SK-N-SH (cell line): ENCODE measurements at regions not wholly inside any gene's neighbourhood (a gene's known extent, or its start where the extent isn't known, plus 50 kb on each side); places are given as distances from the start of the nearest gene placed in this dataset.

Experiments used
- EP300 ChIP-seq, 2 experiments: IDR thresholded peaks; 2 replicates each; pipeline versions ENCODE4 v1.4.0 to v1.6.1; 2012; ENCODE audit warnings: borderline replicate concordance in 1 of 2, low read depth in 1 of 2, low read length in 1 of 2
- EZH2phosphoT487 ChIP-seq: fragments of 200-600 bp; sonication (generic); IDR thresholded peaks from 2 replicates; pipeline ENCODE4 v1.6.1; 2017; ENCODE audit warnings: low read depth, mixed run types, mild to moderate bottlenecking, antibody characterized with exemption, moderate library complexity, borderline replicate concordance
- JUND ChIP-seq: IDR thresholded peaks from 2 replicates; pipeline ENCODE4 v1.4.0; 2012
- SIN3A ChIP-seq: IDR thresholded peaks from 2 replicates; pipeline ENCODE4 v1.6.1; 2012; ENCODE audit warnings: low read depth, mild to moderate bottlenecking, low read length, moderate library complexity, borderline replicate concordance
- SMC3 ChIP-seq: IDR thresholded peaks from 2 replicates; pipeline ENCODE4 v1.6.1; 2012; ENCODE audit warnings: low read depth, low read length, improper control_type of control experiment
- TCF12 ChIP-seq: IDR thresholded peaks from 2 replicates; pipeline ENCODE4 v1.4.0; 2012
- TF ChIP-seq, protein P1 (sequence below): IDR thresholded peaks from 2 replicates; pipeline ENCODE4 v1.4.0; 2012; ENCODE audit warnings: low read depth, borderline replicate concordance
- TF ChIP-seq, protein P2 (sequence below): fragments of 200-600 bp; sonication (generic); IDR thresholded peaks from 2 replicates; pipeline ENCODE4 v1.6.1; 2017; ENCODE audit warnings: antibody characterized with exemption, mild to moderate bottlenecking, moderate library complexity
- TF ChIP-seq, protein P3 (sequence below): IDR thresholded peaks from 2 replicates; pipeline ENCODE4 v1.4.0; 2012; ENCODE audit warnings: low read depth, borderline replicate concordance
- TF ChIP-seq, protein P4 (sequence below): IDR thresholded peaks from 2 replicates; pipeline ENCODE4 v1.6.1; 2012; ENCODE audit warnings: mild to moderate bottlenecking, low read depth, low read length, moderate library complexity

DNA sequence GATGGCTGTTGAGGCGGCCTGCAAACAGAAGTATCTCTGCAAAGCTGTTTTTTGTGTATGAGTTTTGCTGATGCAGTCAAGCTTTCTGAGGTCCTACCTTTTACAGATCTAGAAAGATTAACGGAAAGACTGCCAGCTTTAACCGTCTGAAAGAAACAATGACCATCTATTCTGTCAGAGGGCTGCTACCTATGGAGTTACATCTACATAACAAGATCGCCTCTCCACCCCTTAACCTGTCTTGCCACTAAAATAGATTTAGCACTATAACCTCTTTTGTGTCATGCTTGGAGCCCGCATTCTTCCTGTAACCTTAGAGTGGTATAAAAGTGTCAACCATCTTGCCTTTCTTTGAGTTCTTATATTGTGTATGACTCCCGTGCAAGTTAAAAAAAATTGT, 291.2 kb downstream of the POM121L12 start:
- TF ChIP-seq, protein P1, sequence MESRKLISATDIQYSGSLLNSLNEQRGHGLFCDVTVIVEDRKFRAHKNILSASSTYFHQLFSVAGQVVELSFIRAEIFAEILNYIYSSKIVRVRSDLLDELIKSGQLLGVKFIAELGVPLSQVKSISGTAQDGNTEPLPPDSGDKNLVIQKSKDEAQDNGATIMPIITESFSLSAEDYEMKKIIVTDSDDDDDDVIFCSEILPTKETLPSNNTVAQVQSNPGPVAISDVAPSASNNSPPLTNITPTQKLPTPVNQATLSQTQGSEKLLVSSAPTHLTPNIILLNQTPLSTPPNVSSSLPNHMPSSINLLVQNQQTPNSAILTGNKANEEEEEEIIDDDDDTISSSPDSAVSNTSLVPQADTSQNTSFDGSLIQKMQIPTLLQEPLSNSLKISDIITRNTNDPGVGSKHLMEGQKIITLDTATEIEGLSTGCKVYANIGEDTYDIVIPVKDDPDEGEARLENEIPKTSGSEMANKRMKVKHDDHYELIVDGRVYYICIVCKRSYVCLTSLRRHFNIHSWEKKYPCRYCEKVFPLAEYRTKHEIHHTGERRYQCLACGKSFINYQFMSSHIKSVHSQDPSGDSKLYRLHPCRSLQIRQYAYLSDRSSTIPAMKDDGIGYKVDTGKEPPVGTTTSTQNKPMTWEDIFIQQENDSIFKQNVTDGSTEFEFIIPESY: no peak
- TF ChIP-seq JUND (no peak), EP300 (IDR thresholded peaks at IDR 0.05; ENCODE audit: borderline replicate concordance in 1 of 2, low read depth in 1 of 2, low read length in 1 of 2) (no peak), SIN3A (no peak), TCF12 (no peak), EZH2phosphoT487 (no peak), SMC3 (no peak)
- TF ChIP-seq, protein P2, sequence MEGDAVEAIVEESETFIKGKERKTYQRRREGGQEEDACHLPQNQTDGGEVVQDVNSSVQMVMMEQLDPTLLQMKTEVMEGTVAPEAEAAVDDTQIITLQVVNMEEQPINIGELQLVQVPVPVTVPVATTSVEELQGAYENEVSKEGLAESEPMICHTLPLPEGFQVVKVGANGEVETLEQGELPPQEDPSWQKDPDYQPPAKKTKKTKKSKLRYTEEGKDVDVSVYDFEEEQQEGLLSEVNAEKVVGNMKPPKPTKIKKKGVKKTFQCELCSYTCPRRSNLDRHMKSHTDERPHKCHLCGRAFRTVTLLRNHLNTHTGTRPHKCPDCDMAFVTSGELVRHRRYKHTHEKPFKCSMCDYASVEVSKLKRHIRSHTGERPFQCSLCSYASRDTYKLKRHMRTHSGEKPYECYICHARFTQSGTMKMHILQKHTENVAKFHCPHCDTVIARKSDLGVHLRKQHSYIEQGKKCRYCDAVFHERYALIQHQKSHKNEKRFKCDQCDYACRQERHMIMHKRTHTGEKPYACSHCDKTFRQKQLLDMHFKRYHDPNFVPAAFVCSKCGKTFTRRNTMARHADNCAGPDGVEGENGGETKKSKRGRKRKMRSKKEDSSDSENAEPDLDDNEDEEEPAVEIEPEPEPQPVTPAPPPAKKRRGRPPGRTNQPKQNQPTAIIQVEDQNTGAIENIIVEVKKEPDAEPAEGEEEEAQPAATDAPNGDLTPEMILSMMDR: no peak
- TF ChIP-seq, protein P3, sequence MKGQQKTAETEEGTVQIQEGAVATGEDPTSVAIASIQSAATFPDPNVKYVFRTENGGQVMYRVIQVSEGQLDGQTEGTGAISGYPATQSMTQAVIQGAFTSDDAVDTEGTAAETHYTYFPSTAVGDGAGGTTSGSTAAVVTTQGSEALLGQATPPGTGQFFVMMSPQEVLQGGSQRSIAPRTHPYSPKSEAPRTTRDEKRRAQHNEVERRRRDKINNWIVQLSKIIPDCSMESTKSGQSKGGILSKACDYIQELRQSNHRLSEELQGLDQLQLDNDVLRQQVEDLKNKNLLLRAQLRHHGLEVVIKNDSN: no peak
- TF ChIP-seq, protein P4, sequence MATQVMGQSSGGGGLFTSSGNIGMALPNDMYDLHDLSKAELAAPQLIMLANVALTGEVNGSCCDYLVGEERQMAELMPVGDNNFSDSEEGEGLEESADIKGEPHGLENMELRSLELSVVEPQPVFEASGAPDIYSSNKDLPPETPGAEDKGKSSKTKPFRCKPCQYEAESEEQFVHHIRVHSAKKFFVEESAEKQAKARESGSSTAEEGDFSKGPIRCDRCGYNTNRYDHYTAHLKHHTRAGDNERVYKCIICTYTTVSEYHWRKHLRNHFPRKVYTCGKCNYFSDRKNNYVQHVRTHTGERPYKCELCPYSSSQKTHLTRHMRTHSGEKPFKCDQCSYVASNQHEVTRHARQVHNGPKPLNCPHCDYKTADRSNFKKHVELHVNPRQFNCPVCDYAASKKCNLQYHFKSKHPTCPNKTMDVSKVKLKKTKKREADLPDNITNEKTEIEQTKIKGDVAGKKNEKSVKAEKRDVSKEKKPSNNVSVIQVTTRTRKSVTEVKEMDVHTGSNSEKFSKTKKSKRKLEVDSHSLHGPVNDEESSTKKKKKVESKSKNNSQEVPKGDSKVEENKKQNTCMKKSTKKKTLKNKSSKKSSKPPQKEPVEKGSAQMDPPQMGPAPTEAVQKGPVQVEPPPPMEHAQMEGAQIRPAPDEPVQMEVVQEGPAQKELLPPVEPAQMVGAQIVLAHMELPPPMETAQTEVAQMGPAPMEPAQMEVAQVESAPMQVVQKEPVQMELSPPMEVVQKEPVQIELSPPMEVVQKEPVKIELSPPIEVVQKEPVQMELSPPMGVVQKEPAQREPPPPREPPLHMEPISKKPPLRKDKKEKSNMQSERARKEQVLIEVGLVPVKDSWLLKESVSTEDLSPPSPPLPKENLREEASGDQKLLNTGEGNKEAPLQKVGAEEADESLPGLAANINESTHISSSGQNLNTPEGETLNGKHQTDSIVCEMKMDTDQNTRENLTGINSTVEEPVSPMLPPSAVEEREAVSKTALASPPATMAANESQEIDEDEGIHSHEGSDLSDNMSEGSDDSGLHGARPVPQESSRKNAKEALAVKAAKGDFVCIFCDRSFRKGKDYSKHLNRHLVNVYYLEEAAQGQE: no peak
